GM13976 (cell line): ENCODE measurements at regions not wholly inside any gene's neighbourhood (a gene's known extent, or its start where the extent isn't known, plus 50 kb on each side); places are given as distances from the start of the nearest gene placed in this dataset.
"Not testable (repeated sequence)": the region's sequence is repeated elsewhere in the genome, so short reads cannot be mapped to it uniquely, and the experiment has no call there.

ENCODE experiments used
- DNase-seq: peaks from one replicate; pipeline ENCODE4 v3.0.0; 2012; ENCODE audit warnings: low spot score
- in situ Hi-C: fragments of 300-500 bp; cut with MboI; formaldehyde crosslinking; loops from one replicate; pipeline ENCODE4 v1.12.0; 2022; ENCODE audit warnings: low sequenced_read_pairs, mixed read lengths, inconsistent platforms; ENCODE audit not compliant: unreplicated experiment
- TF ChIP-seq, protein P1 (sequence below): IDR thresholded peaks from 2 replicates; pipeline ENCODE4 v1.5.1; 2012; ENCODE audit warnings: borderline replicate concordance, mild to moderate bottlenecking; ENCODE audit not compliant: insufficient read depth; ENCODE audit errors: extremely low read depth, missing control alignments, control extremely low read depth

DNA sequence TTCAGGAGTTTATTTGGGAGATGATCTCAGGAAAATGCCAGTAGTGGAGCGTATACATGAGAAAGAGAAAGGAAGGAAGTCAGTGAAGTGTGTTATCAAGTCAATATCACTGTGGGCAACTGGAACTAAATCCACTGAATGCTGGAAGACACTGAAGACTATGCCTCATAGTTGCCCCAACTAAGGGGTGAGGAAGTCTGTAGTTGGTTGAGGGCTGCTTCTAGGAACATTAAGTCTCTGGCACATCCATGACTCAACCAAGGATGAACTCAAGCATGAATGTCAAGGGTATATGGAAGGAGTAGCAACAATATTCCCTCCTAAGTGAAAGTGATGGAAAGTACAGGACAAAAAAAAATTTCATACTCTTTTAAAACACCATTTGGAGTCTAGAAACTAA, 167.9 kb downstream of the MAGEB17 start:
- in situ Hi-C loops = no loop called here
- TF ChIP-seq, protein P1, sequence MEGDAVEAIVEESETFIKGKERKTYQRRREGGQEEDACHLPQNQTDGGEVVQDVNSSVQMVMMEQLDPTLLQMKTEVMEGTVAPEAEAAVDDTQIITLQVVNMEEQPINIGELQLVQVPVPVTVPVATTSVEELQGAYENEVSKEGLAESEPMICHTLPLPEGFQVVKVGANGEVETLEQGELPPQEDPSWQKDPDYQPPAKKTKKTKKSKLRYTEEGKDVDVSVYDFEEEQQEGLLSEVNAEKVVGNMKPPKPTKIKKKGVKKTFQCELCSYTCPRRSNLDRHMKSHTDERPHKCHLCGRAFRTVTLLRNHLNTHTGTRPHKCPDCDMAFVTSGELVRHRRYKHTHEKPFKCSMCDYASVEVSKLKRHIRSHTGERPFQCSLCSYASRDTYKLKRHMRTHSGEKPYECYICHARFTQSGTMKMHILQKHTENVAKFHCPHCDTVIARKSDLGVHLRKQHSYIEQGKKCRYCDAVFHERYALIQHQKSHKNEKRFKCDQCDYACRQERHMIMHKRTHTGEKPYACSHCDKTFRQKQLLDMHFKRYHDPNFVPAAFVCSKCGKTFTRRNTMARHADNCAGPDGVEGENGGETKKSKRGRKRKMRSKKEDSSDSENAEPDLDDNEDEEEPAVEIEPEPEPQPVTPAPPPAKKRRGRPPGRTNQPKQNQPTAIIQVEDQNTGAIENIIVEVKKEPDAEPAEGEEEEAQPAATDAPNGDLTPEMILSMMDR = no peak
- DNase-seq = no peak

DNA sequence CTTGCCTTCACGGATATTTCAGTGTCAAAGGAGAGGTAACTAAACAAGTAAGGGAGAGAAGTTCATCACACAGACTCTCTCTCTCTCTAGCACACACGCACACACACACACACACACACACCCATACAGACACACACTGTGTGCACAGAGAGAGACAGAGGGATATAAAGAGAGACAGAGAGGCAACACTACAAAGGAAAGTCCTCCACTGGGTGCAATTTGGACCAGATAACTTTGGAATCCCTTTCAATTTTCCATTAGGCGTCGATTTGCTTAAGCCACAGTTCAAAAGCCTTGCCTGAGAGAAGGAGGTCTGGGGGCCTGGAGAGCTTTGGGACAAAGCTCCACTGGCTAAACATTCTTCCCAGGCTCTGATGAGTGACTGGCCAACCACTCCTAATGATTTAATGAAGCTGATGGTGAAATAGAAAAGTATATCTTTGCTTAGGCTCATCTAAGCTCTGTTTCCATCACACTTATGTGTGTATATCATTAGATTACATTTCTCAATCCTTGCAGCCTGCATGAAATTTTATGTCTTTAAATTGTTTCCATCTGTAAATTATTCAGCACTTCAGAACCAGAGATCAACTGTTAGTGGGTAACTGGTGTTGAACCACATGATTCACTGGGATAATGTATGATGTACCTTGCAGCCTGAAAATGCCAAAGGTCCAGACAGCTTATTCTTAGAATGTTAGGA, 180.8 kb downstream of the MAGEB17 start:
- in situ Hi-C loops = no loop called here
- no peak for DNase-seq
- TF ChIP-seq, protein P1 = no peak

DNA sequence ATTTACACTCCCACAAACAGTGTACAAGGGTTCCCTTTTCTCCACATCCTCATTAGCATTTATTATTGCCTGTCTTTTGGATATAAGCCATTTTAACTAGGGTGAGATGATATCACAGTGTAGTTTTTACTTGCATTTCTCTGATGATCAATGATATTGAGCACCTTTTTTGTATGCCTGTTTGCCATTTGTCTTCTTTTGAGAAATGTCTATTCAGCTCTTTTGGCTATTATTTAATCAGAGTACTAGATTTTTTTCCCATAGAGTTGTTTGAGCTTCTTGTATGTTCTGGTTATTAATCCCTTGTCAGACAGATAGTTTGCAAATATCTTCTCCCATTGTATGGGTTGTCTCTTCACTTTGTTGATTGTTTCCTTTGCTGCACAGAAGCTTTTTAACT, 190.6 kb downstream of the MAGEB17 start:
- TF ChIP-seq, protein P1 = no peak
- no peak for DNase-seq
- in situ Hi-C loops = no loop called here

DNA sequence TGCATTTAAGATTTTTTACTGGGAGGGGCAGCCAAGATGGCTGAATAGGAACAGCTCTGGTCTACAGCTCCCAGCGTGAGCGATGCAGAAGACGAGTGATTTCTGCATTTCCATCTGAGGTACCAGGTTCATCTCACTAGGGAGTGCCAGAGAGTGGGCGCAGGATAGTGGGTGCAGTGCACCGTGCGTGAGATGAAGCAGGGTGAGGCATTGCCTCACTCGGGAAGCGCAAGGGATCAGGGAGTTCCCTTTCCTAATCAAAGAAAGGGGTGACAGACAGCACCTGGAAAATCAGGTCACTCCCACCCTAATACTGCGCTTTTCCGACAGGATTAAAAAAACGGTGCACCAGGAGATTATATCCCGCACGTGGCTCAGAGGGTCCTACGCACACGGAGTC, 192.8 kb downstream of the MAGEB17 start:
- in situ Hi-C loops, DNase-seq: not testable (repeated sequence)

DNA sequence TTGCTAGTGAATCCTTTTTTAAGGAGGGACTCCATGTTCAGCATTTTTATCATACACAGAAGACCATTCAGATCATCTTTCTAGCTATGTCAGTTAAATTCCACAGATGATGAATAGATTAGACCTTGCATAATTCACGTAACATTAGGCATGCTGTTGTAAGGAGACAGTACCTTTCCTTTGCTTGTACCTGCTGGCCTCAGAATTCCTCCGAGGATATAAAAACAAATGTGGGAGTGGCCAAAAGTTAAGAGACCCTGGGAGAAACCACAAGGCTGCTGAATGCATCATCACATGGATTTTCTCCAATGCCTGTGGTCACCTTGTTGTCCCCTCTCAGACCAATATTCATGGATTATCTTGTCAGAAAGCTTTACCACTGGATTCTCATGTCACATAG, 201.4 kb downstream of the MAGEB17 start:
- TF ChIP-seq, protein P1 = no peak
- DNase-seq = no peak
- in situ Hi-C loops = no loop called here

DNA sequence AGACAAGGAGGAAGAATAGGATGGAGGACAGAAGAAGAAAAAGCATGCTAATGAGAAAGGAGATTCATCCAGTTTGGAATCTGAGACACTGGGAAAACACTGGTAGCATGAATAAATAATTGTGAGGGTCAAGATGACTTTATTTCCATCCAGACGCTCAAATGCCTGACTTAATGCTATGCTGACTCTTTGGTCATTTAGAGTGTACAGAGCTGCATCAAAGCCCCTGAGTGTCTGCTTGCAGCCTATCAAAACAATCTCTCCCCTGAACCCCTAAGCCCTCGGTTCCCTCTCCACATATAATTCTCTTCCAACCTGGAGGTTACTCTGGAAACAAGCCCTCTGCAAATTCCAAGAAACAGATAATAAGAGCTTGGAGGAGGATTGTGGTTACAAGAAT, 208.8 kb downstream of the MAGEB17 start:
- in situ Hi-C loops = no loop called here
- DNase-seq = no peak
- TF ChIP-seq, protein P1 = no peak

DNA sequence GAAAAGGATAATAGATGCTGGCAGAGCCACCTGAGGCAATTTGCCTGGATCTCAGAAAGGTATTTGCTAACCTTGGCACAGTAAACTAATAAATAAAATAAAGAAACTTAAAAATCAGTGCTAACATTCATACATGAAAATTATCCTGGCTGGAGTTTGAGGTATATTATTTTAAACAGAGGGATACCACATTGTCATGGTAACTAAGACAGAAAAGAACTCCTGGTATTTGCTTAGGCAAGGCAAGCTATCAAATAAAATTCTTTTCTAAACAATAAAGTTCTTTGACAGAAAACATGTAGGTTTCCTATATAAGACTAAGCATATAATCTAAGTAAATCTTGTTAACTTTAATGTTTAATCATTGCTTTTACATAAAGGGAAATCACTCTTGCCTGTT, 218.8 kb downstream of the MAGEB17 start:
- TF ChIP-seq, protein P1 = no peak

More for the DNA sequence above, 218.8 kb downstream of the MAGEB17 start:
- DNase-seq = no peak
- in situ Hi-C loops = no loop called here
